Smooth muscle cell (in vitro differentiated cells): ENCODE measurements at regions not wholly inside any gene's neighbourhood (a gene's known extent, or its start where the extent isn't known, plus 50 kb on each side); places are given as distances from the start of the nearest gene placed in this dataset.
"Not testable (repeated sequence)": the region's sequence is repeated elsewhere in the genome, so short reads cannot be mapped to it uniquely, and the experiment has no call there.

Experiments
- DNase-seq: peaks from one replicate; lab custom pipeline; 2025; ENCODE audit not compliant: unreplicated experiment; lab: John Stamatoyannopoulos, UW
- H2AFZ ChIP-seq: fragments of 200-600 bp; sonication (generic); 2 replicates; pipeline ENCODE4 v1.6.0; 2016; ENCODE audit warnings: antibody characterized with exemption, low read depth, mild to moderate bottlenecking
- H3F3A ChIP-seq: fragments of 200-600 bp; sonication (generic); 2 replicates; pipeline ENCODE4 v1.6.0; 2017; ENCODE audit warnings: antibody characterized with exemption, low read depth
- H3K27ac ChIP-seq: fragments of 200-600 bp; sonication (generic); 2 replicates; pipeline ENCODE4 v1.5.1; 2016; ENCODE audit warnings: low read depth, mild to moderate bottlenecking
- H3K27me3 ChIP-seq: fragments of 200-600 bp; sonication (generic); 2 replicates; pipeline ENCODE4 v1.6.1; 2016; ENCODE audit warnings: low read depth, mild to moderate bottlenecking
- H3K36me3 ChIP-seq: fragments of 200-600 bp; sonication (generic); 2 replicates; pipeline ENCODE4 v1.5.1; 2016; ENCODE audit warnings: low read depth
- H3K4me1 ChIP-seq: fragments of 200-600 bp; sonication (generic); 2 replicates; pipeline ENCODE4 v1.5.1; 2016; ENCODE audit warnings: low read depth
- H3K4me2 ChIP-seq: fragments of 200-600 bp; sonication (generic); 2 replicates; pipeline ENCODE4 v1.6.0; 2016; ENCODE audit warnings: mild to moderate bottlenecking
- H3K4me3 ChIP-seq: fragments of 200-600 bp; sonication (generic); 2 replicates; pipeline ENCODE4 v1.5.1; 2016; ENCODE audit warnings: mild to moderate bottlenecking
- H3K79me2 ChIP-seq: fragments of 200-600 bp; sonication (generic); 2 replicates; pipeline ENCODE4 v1.6.0; 2016; ENCODE audit warnings: low read depth, mild to moderate bottlenecking
- H3K9ac ChIP-seq: fragments of 200-600 bp; sonication (generic); 2 replicates; pipeline ENCODE4 v1.6.0; 2016; ENCODE audit warnings: low read depth
- H3K9me3 ChIP-seq: fragments of 200-600 bp; sonication (generic); replicated peaks from 2 replicates; pipeline ENCODE4 v1.5.1; 2016; ENCODE audit warnings: low read depth
- H4K20me1 ChIP-seq: fragments of 200-600 bp; sonication (generic); 2 replicates; pipeline ENCODE4 v1.6.0; 2016; ENCODE audit warnings: low read depth
- WGBS: methylation state at CpG from one replicate; pipeline ENCODE4 v1.1.7; 2016; ENCODE audit warnings: low lambda C conversion rate; 5-methylcytosine and 5-hydroxymethylcytosine counted together
- TF ChIP-seq, protein P1 (sequence below): fragments of 200-600 bp; sonication (generic); IDR thresholded peaks from 2 replicates; pipeline ENCODE4 v1.5.1; 2017; ENCODE audit warnings: borderline replicate concordance, mild to moderate bottlenecking, antibody characterized with exemption; ENCODE audit not compliant: insufficient read depth, poor library complexity, severe bottlenecking

DNA sequence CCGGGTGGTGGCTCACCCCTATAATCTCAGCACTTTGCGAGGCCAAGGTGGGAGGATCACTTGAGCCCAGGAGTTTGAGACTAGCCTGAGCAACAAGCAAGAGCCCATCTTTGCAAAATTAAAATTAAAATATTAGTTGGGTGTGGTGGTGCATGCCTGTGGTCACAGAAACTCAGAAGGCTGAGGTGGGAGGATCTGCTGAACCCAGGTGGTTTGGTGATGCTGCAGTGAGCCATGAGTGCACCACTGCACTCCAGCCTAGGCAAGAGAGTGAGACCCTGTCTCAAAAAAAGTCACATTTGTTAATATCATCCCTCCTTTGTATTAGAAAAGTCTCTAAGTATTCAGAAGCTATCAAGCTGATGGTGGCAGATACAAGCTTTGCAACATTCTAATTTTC, 317.5 kb downstream of the ANKRD30A start:
- TF ChIP-seq, protein P1, sequence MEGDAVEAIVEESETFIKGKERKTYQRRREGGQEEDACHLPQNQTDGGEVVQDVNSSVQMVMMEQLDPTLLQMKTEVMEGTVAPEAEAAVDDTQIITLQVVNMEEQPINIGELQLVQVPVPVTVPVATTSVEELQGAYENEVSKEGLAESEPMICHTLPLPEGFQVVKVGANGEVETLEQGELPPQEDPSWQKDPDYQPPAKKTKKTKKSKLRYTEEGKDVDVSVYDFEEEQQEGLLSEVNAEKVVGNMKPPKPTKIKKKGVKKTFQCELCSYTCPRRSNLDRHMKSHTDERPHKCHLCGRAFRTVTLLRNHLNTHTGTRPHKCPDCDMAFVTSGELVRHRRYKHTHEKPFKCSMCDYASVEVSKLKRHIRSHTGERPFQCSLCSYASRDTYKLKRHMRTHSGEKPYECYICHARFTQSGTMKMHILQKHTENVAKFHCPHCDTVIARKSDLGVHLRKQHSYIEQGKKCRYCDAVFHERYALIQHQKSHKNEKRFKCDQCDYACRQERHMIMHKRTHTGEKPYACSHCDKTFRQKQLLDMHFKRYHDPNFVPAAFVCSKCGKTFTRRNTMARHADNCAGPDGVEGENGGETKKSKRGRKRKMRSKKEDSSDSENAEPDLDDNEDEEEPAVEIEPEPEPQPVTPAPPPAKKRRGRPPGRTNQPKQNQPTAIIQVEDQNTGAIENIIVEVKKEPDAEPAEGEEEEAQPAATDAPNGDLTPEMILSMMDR, result no peak

DNA sequence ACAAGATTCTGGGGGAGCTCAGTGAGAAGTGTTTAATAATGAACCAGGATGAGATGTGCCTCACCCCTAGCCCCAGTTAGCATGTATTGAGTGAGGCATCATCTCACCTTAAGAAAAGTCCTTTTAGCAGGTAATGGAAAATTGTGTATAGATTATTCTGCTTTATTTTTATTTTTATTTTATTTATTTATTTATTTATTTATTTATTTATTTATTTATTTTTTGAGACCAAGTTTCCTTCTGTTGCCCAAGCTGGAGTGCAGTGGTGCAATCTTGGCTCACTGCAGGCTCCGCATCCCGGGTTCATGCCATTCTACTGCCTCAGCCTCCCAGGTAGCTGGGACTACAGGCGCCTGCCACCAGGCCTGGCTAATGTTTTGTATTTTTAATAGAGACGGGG, 315.8 kb downstream of the ANKRD30A start:
- H3K4me2 ChIP-seq, DNase-seq, H4K20me1 ChIP-seq, H2AFZ ChIP-seq, H3F3A ChIP-seq, H3K79me2 ChIP-seq, H3K4me3 ChIP-seq, H3K4me1 ChIP-seq, H3K27me3 ChIP-seq, H3K9ac ChIP-seq, H3K9me3 ChIP-seq, H3K27ac ChIP-seq, H3K36me3 ChIP-seq: not testable (repeated sequence)
- WGBS, result 80% methylated on average over 4 of the region's 4 CpGs

More for the DNA sequence above, 317.5 kb downstream of the ANKRD30A start:
- Histone ChIP-seq H3F3A (no peaks in the 10 kb centered on the region), H3K36me3 (no peaks in the 10 kb centered on the region), H3K9me3 (no peaks in the 10 kb centered on the region), H3K4me1 (no peaks in the 10 kb centered on the region), H3K27ac (no peak overlapping the region), H3K4me3 (no peak overlapping the region), H3K79me2 (no peaks in the 10 kb centered on the region), H4K20me1 (no peaks in the 10 kb centered on the region), H3K4me2 (no peak overlapping the region), H2AFZ (no peak overlapping the region), H3K9ac (no peak overlapping the region), H3K27me3 (no peaks in the 10 kb centered on the region)
- 69% methylated on average over 2 of the region's 2 CpGs for WGBS
- no peak for DNase-seq

DNA sequence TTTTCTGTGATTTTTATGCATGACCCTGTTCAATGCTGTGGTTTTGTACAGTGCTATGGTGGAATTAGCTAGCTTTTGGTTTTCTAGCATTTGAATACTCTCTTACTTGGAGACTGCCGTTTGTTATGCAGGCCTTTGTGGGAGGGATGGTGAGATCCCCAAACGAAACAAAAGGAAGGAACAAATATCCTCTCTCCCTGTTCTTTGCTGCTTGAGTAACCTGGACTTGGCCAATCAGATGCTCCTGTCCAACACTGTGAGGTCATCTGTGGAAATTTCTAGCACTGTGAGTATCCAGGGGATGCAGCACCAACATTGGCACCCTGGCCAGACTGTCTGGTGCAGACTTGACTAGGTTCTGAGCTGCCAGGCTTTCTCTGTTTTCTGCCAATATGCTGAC, 314.4 kb downstream of the ANKRD30A start:
- no peak for DNase-seq
- Histone ChIP-seq H3K79me2 (no peaks in the 10 kb centered on the region), H3K4me2 (no peak overlapping the region), H2AFZ (no peak overlapping the region), H3K27ac (no peak overlapping the region), H3K36me3 (no peaks in the 10 kb centered on the region), H3K9me3 (no peaks in the 10 kb centered on the region), H3F3A (no peaks in the 10 kb centered on the region), H4K20me1 (no peaks in the 10 kb centered on the region), H3K27me3 (no peaks in the 10 kb centered on the region), H3K4me3 (no peak overlapping the region), H3K4me1 (no peaks in the 10 kb centered on the region), H3K9ac (no peak overlapping the region)
- 61% methylated on average over 2 of the region's 2 CpGs for WGBS
- TF ChIP-seq, protein P1, result no peak

DNA sequence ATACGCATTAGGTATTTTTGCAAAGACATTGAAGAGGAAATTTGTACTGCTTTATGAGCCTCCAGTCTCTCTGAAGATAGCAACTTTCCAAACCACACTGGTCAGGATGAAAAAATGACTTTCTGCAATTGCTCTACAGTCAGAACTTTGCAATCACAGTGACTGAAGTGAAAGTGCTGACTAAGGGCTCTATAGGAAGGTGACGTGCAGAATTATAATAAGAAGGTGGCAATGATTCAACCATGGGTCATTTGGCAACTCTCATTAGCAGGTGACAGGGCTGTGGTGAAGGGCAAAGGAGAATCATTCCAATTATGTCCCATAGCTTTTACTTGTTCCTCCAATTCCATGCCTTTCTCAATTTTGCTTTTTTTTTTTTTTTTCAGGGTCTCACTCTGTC, 311.0 kb downstream of the ANKRD30A start:
- no peak for DNase-seq
- H2AFZ ChIP-seq, result no peak overlapping the region
- 55% methylated on average over 2 of the region's 2 CpGs for WGBS
- H3K4me3 ChIP-seq, result no peak overlapping the region
- H3K4me1 ChIP-seq, result no peaks in the 10 kb centered on the region
- no peaks in the 10 kb centered on the region for H3K27me3 ChIP-seq
- no peaks in the 10 kb centered on the region for H3K9me3 ChIP-seq
- TF ChIP-seq, protein P1, result no peak
- H4K20me1 ChIP-seq, result no peaks in the 10 kb centered on the region
- no peaks in the 10 kb centered on the region for H3K36me3 ChIP-seq
- no peak overlapping the region for H3K27ac ChIP-seq
- H3K79me2 ChIP-seq, result no peaks in the 10 kb centered on the region
- H3K4me2 ChIP-seq, result no peak overlapping the region
- H3F3A ChIP-seq, result no peaks in the 10 kb centered on the region
- no peak overlapping the region for H3K9ac ChIP-seq
